ENCODE measurements at regions not wholly inside any gene's neighbourhood (a gene's known extent, or its start where the extent isn't known, plus 50 kb on each side); places are given as distances from the start of the nearest gene placed in this dataset.
"Not testable (repeated sequence)": the region's sequence is repeated elsewhere in the genome, so short reads cannot be mapped to it uniquely, and the experiment has no call there.

- DNase-seq, result no peak
Measured at GRCh38 chr10:44168478-44168877, 216.4 kb downstream of the CXCL12 start.

GRCh38 chr10:44167752-44168151, 217.1 kb downstream of the CXCL12 start:
- no peak for DNase-seq

GRCh38 chr10:44166441-44166840, 218.5 kb downstream of the CXCL12 start:
- no peak for DNase-seq

- DNase-seq, result no peak
Measured at GRCh38 chr10:44164251-44164956, 220.5 kb downstream of the CXCL12 start.

GRCh38 chr10:44161184-44161583, 223.7 kb downstream of the CXCL12 start:
- DNase-seq, result no peak

- no peak for DNase-seq
Measured at GRCh38 chr10:44157574-44157973, 227.3 kb downstream of the CXCL12 start.

- no peak for DNase-seq
Measured at GRCh38 chr10:44154956-44155355, 229.9 kb downstream of the CXCL12 start.

- DNase-seq, result no peak
Measured at GRCh38 chr10:44153918-44154670, 230.8 kb downstream of the CXCL12 start.

- no peak for DNase-seq
Measured at GRCh38 chr10:44143556-44143955, 241.3 kb downstream of the CXCL12 start.

GRCh38 chr10:44132361-44133289, 252.3 kb downstream of the CXCL12 start:
- DNase-seq, result no peak

GRCh38 chr10:44126291-44126717, 258.6 kb downstream of the CXCL12 start:
- no peak for DNase-seq

GRCh38 chr10:44125879-44126278, 259.0 kb downstream of the CXCL12 start:
- DNase-seq, result no peak

- no peak for DNase-seq
Measured at GRCh38 chr10:44118500-44118899, 266.4 kb downstream of the CXCL12 start.

GRCh38 chr10:44116474-44116873, 268.4 kb downstream of the CXCL12 start:
- DNase-seq, result no peak

- DNase-seq, result no peak
Measured at GRCh38 chr10:44115516-44115915, 269.4 kb downstream of the CXCL12 start.

- DNase-seq, result no peak
Measured at GRCh38 chr10:44114441-44114840, 270.5 kb downstream of the CXCL12 start.

GRCh38 chr10:44112280-44112679, 272.6 kb downstream of the CXCL12 start:
- DNase-seq, result not testable (repeated sequence)

- DNase-seq, result no peak
Measured at GRCh38 chr10:44105696-44106095, 279.2 kb downstream of the CXCL12 start.

GRCh38 chr10:44102726-44103255, 282.1 kb downstream of the CXCL12 start:
- DNase-seq, result no peak

GRCh38 chr10:44101082-44101481, 283.8 kb downstream of the CXCL12 start:
- no peak for DNase-seq

- no peak for DNase-seq
Measured at GRCh38 chr10:44099511-44099910, 285.4 kb downstream of the CXCL12 start.

- not testable (repeated sequence) for DNase-seq
Measured at GRCh38 chr10:44096217-44096616, 288.7 kb downstream of the CXCL12 start.

GRCh38 chr10:44089671-44090070, 295.2 kb downstream of the CXCL12 start:
- no peak for DNase-seq

All from stimulated activated CD4-positive, alpha-beta T cell treated with anti-CD3 and anti-CD28 coated beads, Interleukin-12 subunit alpha, Interleukin-12 subunit beta, amount 100 ng/mL, for 4 hours (primary cell).